22Rv1 (cell line): ENCODE measurements at regions not wholly inside any gene's neighbourhood (a gene's known extent, or its start where the extent isn't known, plus 50 kb on each side); places are given as distances from the start of the nearest gene placed in this dataset.

Experiments
- ZFX ChIP-seq: fragments of 450-650 bp; IDR thresholded peaks from 2 replicates; pipeline ENCODE4 v1.6.1; 2017; ENCODE audit warnings: antibody characterized with exemption, borderline replicate concordance
- TF ChIP-seq, protein P1 (sequence below): fragments of 450-650 bp; IDR thresholded peaks from 2 replicates; pipeline ENCODE4 v1.5.1; 2017; ENCODE audit warnings: mild to moderate bottlenecking

DNA sequence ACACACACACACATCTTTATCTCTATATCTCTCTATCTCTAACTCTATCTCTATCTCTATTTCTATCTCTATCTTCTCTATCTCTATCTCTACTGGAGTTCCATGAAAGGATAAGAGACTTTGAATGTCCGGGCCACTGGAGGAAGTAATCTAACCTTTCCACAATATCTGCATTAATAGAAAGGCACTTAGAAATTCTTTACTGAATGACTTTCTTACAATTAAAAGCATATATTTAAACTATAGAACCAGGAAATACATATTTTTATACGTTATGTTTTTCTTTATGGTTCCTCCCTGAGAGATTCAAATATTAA is 234.9 kb downstream of the TRIB2 start:
- TF ChIP-seq, protein P1, sequence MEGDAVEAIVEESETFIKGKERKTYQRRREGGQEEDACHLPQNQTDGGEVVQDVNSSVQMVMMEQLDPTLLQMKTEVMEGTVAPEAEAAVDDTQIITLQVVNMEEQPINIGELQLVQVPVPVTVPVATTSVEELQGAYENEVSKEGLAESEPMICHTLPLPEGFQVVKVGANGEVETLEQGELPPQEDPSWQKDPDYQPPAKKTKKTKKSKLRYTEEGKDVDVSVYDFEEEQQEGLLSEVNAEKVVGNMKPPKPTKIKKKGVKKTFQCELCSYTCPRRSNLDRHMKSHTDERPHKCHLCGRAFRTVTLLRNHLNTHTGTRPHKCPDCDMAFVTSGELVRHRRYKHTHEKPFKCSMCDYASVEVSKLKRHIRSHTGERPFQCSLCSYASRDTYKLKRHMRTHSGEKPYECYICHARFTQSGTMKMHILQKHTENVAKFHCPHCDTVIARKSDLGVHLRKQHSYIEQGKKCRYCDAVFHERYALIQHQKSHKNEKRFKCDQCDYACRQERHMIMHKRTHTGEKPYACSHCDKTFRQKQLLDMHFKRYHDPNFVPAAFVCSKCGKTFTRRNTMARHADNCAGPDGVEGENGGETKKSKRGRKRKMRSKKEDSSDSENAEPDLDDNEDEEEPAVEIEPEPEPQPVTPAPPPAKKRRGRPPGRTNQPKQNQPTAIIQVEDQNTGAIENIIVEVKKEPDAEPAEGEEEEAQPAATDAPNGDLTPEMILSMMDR = no peak
- no peak for TF ChIP-seq ZFX
